K562 (cell line): ENCODE measurements at regions not wholly inside any gene's neighbourhood (a gene's known extent, or its start where the extent isn't known, plus 50 kb on each side); places are given as distances from the start of the nearest gene placed in this dataset.

Experiments used
- BRD4 ChIP-seq: fragments of 200-600 bp; sonication (generic); IDR thresholded peaks from 2 replicates; pipeline ENCODE4 v1.6.1; 2017; ENCODE audit warnings: inconsistent platforms
- EP300 ChIP-seq: IDR thresholded peaks from 2 replicates; pipeline ENCODE4 v1.6.1; 2012; ENCODE audit warnings: low read length, improper control_type of control experiment
- EZH2 ChIP-seq: IDR thresholded peaks from 2 replicates; pipeline ENCODE4 v1.6.1; 2012; ENCODE audit warnings: low read depth, mild to moderate bottlenecking, inconsistent platforms, low read length, borderline replicate concordance
- GATA2 ChIP-seq: sonication (generic); formaldehyde crosslinking; IDR thresholded peaks from 2 replicates; pipeline ENCODE4 v1.4.0; 2020; ENCODE audit warnings: mild to moderate bottlenecking, missing genetic modification reagents
- KLF10 ChIP-seq: fragments of 250-450 bp; sonication (Bioruptor Pico); IDR thresholded peaks from 2 replicates; pipeline ENCODE4 v1.6.1; 2021; ENCODE audit warnings: matching md5 sums
- MXI1 ChIP-seq: IDR thresholded peaks from 2 replicates; pipeline ENCODE4 v1.6.1; 2011; ENCODE audit warnings: low read depth, mild to moderate bottlenecking, improper control_type of control experiment, low read length
- POLR2A ChIP-seq: fragments of 450-650 bp; conservative IDR thresholded peaks from 2 replicates; pipeline ENCODE4 v1.6.1; 2016
- TCF7 ChIP-seq: sonication (generic); IDR thresholded peaks from 2 replicates; pipeline ENCODE4 v1.6.1; 2016; ENCODE audit warnings: antibody characterized with exemption, borderline replicate concordance
- TCF7L2 ChIP-seq: fragments of 150-350 bp; IDR thresholded peaks from 2 replicates; pipeline ENCODE4 v1.6.1; 2016; ENCODE audit warnings: low read depth, mild to moderate bottlenecking, low read length, moderate library complexity
- YBX1 ChIP-seq: fragments of 450-650 bp; IDR thresholded peaks from 2 replicates; pipeline ENCODE4 v1.7.1; 2016; ENCODE audit warnings: mild to moderate bottlenecking
- ZBTB33 ChIP-seq: sonication (generic); formaldehyde crosslinking; IDR thresholded peaks from 2 replicates; pipeline ENCODE4 v1.8.1; 2023; ENCODE audit warnings: mild to moderate bottlenecking, missing genetic modification reagents
- ZNF146 ChIP-seq: IDR thresholded peaks from one replicate; pipeline ENCODE4 v1.6.1; 2018; ENCODE audit warnings: missing compliant biosample characterization; ENCODE audit not compliant: unreplicated experiment
- ZNF354B ChIP-seq: fragments of 250-450 bp; sonication (Bioruptor Pico); IDR thresholded peaks from 2 replicates; pipeline ENCODE4 v1.4.0; 2020
- ZNF764 ChIP-seq: fragments of 250-450 bp; sonication (Bioruptor Pico); IDR thresholded peaks from 2 replicates; pipeline ENCODE4 v1.4.0; 2020; ENCODE audit warnings: low read depth, mild to moderate bottlenecking, moderate library complexity

- TF ChIP-seq BRD4 (no peak), EZH2 (no peak), ZBTB33 (CRISPR knock-in tag) (no peak), KLF10 (no peak), POLR2A (no peak), GATA2 (CRISPR knock-in tag) (no peak), EP300 (no peak), YBX1 (no peak), MXI1 (no peak), ZNF146 (no peak), TCF7L2 (no peak), TCF7 (no peak), ZNF354B (CRISPR knock-in tag) (no peak), ZNF764 (CRISPR knock-in tag) (no peak)
These were observed 198.0 kb upstream of the LEF1 start for GRCh38 chr4:108366716-108367115.
